Panc1 (cell line): ENCODE measurements at regions not wholly inside any gene's neighbourhood (a gene's known extent, or its start where the extent isn't known, plus 50 kb on each side); places are given as distances from the start of the nearest gene placed in this dataset.

ENCODE experiments used
- ATAC-seq: fragments of 200-7000 bp; cut with Tn5 transposase; 2 replicates; pipeline ENCODE4 v1.9.1; 2020; ENCODE audit warnings: mild to moderate bottlenecking, moderate library complexity
- BruUV-seq: library from RNA; stranded (reverse); fragments of 400-500 nt; replicated peaks from 2 replicates; lab custom pipeline; 2021; lab: Mats Ljungman, UMichigan
- CTCF ChIA-PET: fragments of 300-600 bp; sonication (Branson Sonifier 250); formaldehyde crosslinking; loops from one replicate; lab custom pipeline; 2022; ENCODE audit warnings: antibody characterized with exemption; lab: Charles Lee
- POLR2A ChIA-PET: fragments of 300-600 bp; sonication (Branson Sonifier 250); formaldehyde crosslinking; loops from one replicate; lab custom pipeline; 2022; ENCODE audit warnings: antibody characterized with exemption; lab: Charles Lee
- DNase-seq: peaks from one replicate; pipeline ENCODE4 v3.0.0-alpha.2; 2010; ENCODE audit warnings: low read depth, low spot score
- H3K27ac ChIP-seq: 2 replicates; pipeline ENCODE4 v1.5.1; 2011; ENCODE audit warnings: mild to moderate bottlenecking, low read length, inconsistent platforms
- H3K27me3 ChIP-seq: fragments of 200-500 bp; sonication (Bioruptor generic); 2 replicates; pipeline ENCODE4 v1.6.0; 2014; ENCODE audit warnings: low read length, inconsistent platforms; ENCODE audit not compliant: control insufficient read depth, insufficient read depth
- H3K36me3 ChIP-seq: fragments of 200-500 bp; sonication (Bioruptor generic); 2 replicates; pipeline ENCODE4 v1.5.1; 2014; ENCODE audit warnings: inconsistent platforms, mild to moderate bottlenecking, low read length, moderate library complexity; ENCODE audit not compliant: control insufficient read depth, insufficient read depth
- H3K4me1 ChIP-seq: 2 replicates; pipeline ENCODE4 v1.5.1; 2011; ENCODE audit warnings: inconsistent platforms, mild to moderate bottlenecking, low read length, moderate library complexity; ENCODE audit not compliant: control insufficient read depth, insufficient read depth
- H3K4me3 ChIP-seq, 2 experiments: 2 replicates each; pipeline ENCODE4 v1.5.1; 2011 to 2012; ENCODE audit warnings: low read depth in 2 of 2, low read length in 2 of 2, mild to moderate bottlenecking in 2 of 2, inconsistent platforms in 1 of 2, moderate library complexity in 1 of 2
- H3K9me3 ChIP-seq: fragments of 200-500 bp; sonication (Bioruptor generic); 2 replicates; pipeline ENCODE4 v1.5.1; 2014; ENCODE audit warnings: low read depth, mild to moderate bottlenecking, inconsistent platforms, low read length, moderate library complexity; ENCODE audit not compliant: control insufficient read depth, insufficient read depth
- CTCF ChIP-seq: fragments of 450-650 bp; IDR thresholded peaks from 2 replicates; pipeline ENCODE4 v1.5.1; 2017; ENCODE audit warnings: mild to moderate bottlenecking
- POLR2AphosphoS5 ChIP-seq: IDR thresholded peaks from 2 replicates; pipeline ENCODE4 v1.6.1; 2012; ENCODE audit warnings: mild to moderate bottlenecking, low read depth, low read length, moderate library complexity
- REST ChIP-seq, 2 experiments: IDR thresholded peaks; 2 replicates each; pipeline ENCODE4 v1.6.1; 2011 to 2012; ENCODE audit warnings: low read depth in 2 of 2, control low read depth in 1 of 2, low read length in 1 of 2, mild to moderate bottlenecking in 1 of 2, moderate library complexity in 1 of 2; ENCODE audit not compliant: insufficient read depth in 1 of 2
- SIN3A ChIP-seq: IDR thresholded peaks from 2 replicates; pipeline ENCODE4 v1.6.1; 2012; ENCODE audit warnings: low read depth, mild to moderate bottlenecking, low read length, moderate library complexity, borderline replicate concordance; ENCODE audit not compliant: insufficient read depth
- TCF7L2 ChIP-seq: IDR thresholded peaks from 2 replicates; pipeline ENCODE4 v1.6.1; 2011; ENCODE audit warnings: mild to moderate bottlenecking, low read depth, low read length, inconsistent platforms
- in situ Hi-C: cut with HindIII; loops from 2 replicates; pipeline ENCODE4 v1.10.0; 2016; ENCODE audit warnings: low sequenced_read_pairs, low pct_unique_long_range_greater_than_20kb
- intact Hi-C: fragments of 100-400 bp; cut with micrococcal nuclease; formaldehyde crosslinking; loops from one replicate; pipeline ENCODE4 v1.10.0; 2022; ENCODE audit not compliant: unreplicated experiment

DNA sequence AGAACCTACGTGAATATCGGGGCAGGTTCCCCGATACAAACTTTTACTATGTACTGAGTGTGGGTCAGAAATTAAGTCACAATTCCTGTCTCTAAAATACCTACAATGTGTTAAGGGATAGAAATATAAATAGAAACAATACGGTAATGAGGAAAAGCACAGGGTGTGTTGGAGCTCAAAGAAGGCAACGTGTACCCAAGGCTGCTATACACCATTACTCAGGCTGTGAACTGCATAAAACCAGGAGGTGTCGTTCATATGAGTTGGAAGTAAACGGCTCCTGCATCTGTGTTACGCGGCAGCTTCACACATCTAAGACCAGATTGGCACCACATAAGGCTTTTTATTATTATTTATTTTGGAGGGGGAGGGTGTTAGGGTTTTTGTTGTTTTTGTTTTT lies 50.1 kb upstream of the TRPM3 start:
- Histone ChIP-seq H3K9me3 (no peaks in the 10 kb centered on the region), H3K4me3 (no peak overlapping the region), H3K4me1 (no peaks in the 10 kb centered on the region), H3K27ac (no peak overlapping the region), H3K36me3 (no peaks in the 10 kb centered on the region), H3K27me3 (no peaks in the 10 kb centered on the region)
- DNase-seq = no peak
- ChIA-PET CTCF (no interaction called here), POLR2A (no interaction called here)
- no peak for ATAC-seq
- no TSS peak for BruUV-seq
- TF ChIP-seq TCF7L2 (no peak), POLR2AphosphoS5 (no peak), CTCF (no peak), REST (IDR thresholded peaks at IDR 0.05; ENCODE audit: insufficient read depth in 1 of 2, low read depth in 2 of 2, low read length in 1 of 2) (no peak), SIN3A (no peak)
- intact Hi-C loops = no loop called here
- in situ Hi-C loops = no loop called here
